Keratinocyte (primary cell): ENCODE measurements at regions not wholly inside any gene's neighbourhood (a gene's known extent, or its start where the extent isn't known, plus 50 kb on each side); places are given as distances from the start of the nearest gene placed in this dataset.

ENCODE experiments used
- DNase-seq: peaks from one replicate; pipeline ENCODE4 v3.0.0-alpha.2; 2011; ENCODE audit warnings: low read depth, missing footprints, low spot score
- FAIRE-seq: peaks from 2 replicates; lab custom pipeline; 2011; peaks lifted over from hg19 to GRCh38; lab: Jason Lieb, UNC
- H2AFZ ChIP-seq: 2 replicates; pipeline ENCODE4 v1.6.0; 2012; ENCODE audit warnings: low read length, control low read depth, inconsistent platforms; ENCODE audit not compliant: control insufficient read depth
- H3K27ac ChIP-seq: 2 replicates; pipeline ENCODE4 v1.5.1; 2011; ENCODE audit warnings: low read length; ENCODE audit not compliant: control insufficient read depth, insufficient read depth
- H3K27me3 ChIP-seq: 3 replicates; pipeline ENCODE4 v1.6.0; 2011; ENCODE audit warnings: low read length; ENCODE audit not compliant: control insufficient read depth, insufficient read depth; ENCODE audit errors: extremely low read depth
- H3K36me3 ChIP-seq, 2 experiments: 2 replicates in 1 of 2; 3 replicates in 1 of 2; pipeline ENCODE4 v1.5.1; 2011; ENCODE audit warnings: low read length in 2 of 2, mild to moderate bottlenecking in 1 of 2; ENCODE audit not compliant: control insufficient read depth in 2 of 2, insufficient read depth in 2 of 2; ENCODE audit errors: extremely low read depth in 1 of 2
- H3K4me1 ChIP-seq: 3 replicates; pipeline ENCODE4 v1.5.1; 2011; ENCODE audit warnings: low read length; ENCODE audit not compliant: control insufficient read depth, insufficient read depth; ENCODE audit errors: extremely low read depth
- H3K4me2 ChIP-seq: 3 replicates; pipeline ENCODE4 v1.6.0; 2011; ENCODE audit warnings: low read depth, low read length; ENCODE audit not compliant: control insufficient read depth, insufficient read depth; ENCODE audit errors: extremely low read depth
- H3K4me3 ChIP-seq, 3 experiments: fragments of 200-600 bp in 1 of 3; sonication (generic) in 1 of 3; 2 replicates in 2 of 3; 3 replicates in 1 of 3; pipeline ENCODE4 v1.5.1; 2011 to 2016; ENCODE audit warnings: low read length in 3 of 3, mild to moderate bottlenecking in 3 of 3, control low read depth in 2 of 3, inconsistent platforms in 1 of 3, low read depth in 1 of 3, mixed read lengths in 1 of 3, mixed run types in 1 of 3, moderate library complexity in 1 of 3; ENCODE audit not compliant: control insufficient read depth in 2 of 3, insufficient read depth in 2 of 3; ENCODE audit errors: extremely low read depth in 1 of 3
- H3K79me2 ChIP-seq: 2 replicates; pipeline ENCODE4 v1.6.0; 2012; ENCODE audit warnings: low read length; ENCODE audit not compliant: control insufficient read depth, insufficient read depth
- H3K9ac ChIP-seq: 3 replicates; pipeline ENCODE4 v1.6.0; 2011; ENCODE audit warnings: low read length; ENCODE audit not compliant: control insufficient read depth, insufficient read depth; ENCODE audit errors: extremely low read depth
- H3K9me1 ChIP-seq: 3 replicates; pipeline ENCODE4 v1.6.0; 2011; ENCODE audit warnings: low read length; ENCODE audit not compliant: control insufficient read depth, insufficient read depth; ENCODE audit errors: extremely low read depth
- H3K9me3 ChIP-seq: 2 replicates; pipeline ENCODE4 v1.5.1; 2012; ENCODE audit warnings: low read depth, low read length; ENCODE audit not compliant: control insufficient read depth
- H4K20me1 ChIP-seq: 3 replicates; pipeline ENCODE4 v1.6.0; 2011; ENCODE audit warnings: low read length; ENCODE audit not compliant: control insufficient read depth, insufficient read depth; ENCODE audit errors: extremely low read depth
- CTCF ChIP-seq, 3 experiments: IDR thresholded peaks in 1 of 3; conservative IDR thresholded peaks in 1 of 3; optimal IDR thresholded peaks in 1 of 3; 2 replicates in 2 of 3; 3 replicates in 1 of 3; pipeline versions ENCODE3 to v1.5.1; 2011; ENCODE audit warnings: low read length in 3 of 3, mild to moderate bottlenecking in 3 of 3, moderate library complexity in 2 of 3, control low read depth in 1 of 3, inconsistent platforms in 1 of 3; ENCODE audit not compliant: insufficient read depth in 2 of 3; ENCODE audit errors: extremely low read depth in 1 of 3
- EZH2 ChIP-seq: IDR thresholded peaks from one replicate; pipeline ENCODE4 v1.6.1; 2012; ENCODE audit warnings: inconsistent platforms, mild to moderate bottlenecking, low read length, moderate library complexity
- dilution Hi-C: fragments of 300-500 bp; cut with MboI; formaldehyde crosslinking; loops from one replicate; pipeline ENCODE4 v1.7.0; 2020; ENCODE audit warnings: low sequenced_read_pairs; ENCODE audit not compliant: extremely low pct_ligation_motif_present

GRCh38 chr2:238765590-238765989, 82.3 kb upstream of the TWIST2 start:
- Histone ChIP-seq H4K20me1 (no peaks in the 10 kb centered on the region), H2AFZ (no peak overlapping the region), H3K4me2 (no peak overlapping the region), H3K4me3 (no peak overlapping the region), H3K9ac (no peak overlapping the region), H3K4me1 (no peaks in the 10 kb centered on the region), H3K27me3 (no peaks in the 10 kb centered on the region), H3K27ac (no peak overlapping the region), H3K36me3 (no peaks in the 10 kb centered on the region), H3K79me2 (no peaks in the 10 kb centered on the region), H3K9me1 (no peaks in the 10 kb centered on the region), H3K9me3 (peaks cover 2% of the 10 kb centered on the region)
- dilution Hi-C loops: no loop called here
- no peak for DNase-seq
- TF ChIP-seq CTCF (optimal IDR thresholded peaks at IDR 0.05 in 1 of 3, IDR thresholded peaks at IDR 0.05 in 1 of 3, conservative IDR thresholded peaks at IDR 0.05 in 1 of 3; ENCODE audit: extremely low read depth in 1 of 3, insufficient read depth in 2 of 3, low read length in 3 of 3) (no peak), EZH2 (no peak)
- no peak for FAIRE-seq

- Histone ChIP-seq H3K4me2 (no peak overlapping the region), H2AFZ (no peak overlapping the region), H3K36me3 (no peaks in the 10 kb centered on the region), H3K27ac (no peak overlapping the region), H3K9me3 (peaks cover 10% of the 10 kb centered on the region), H3K4me3 (no peak overlapping the region), H3K79me2 (no peaks in the 10 kb centered on the region), H3K27me3 (peaks cover 3% of the 10 kb centered on the region), H4K20me1 (no peaks in the 10 kb centered on the region), H3K9ac (no peak overlapping the region), H3K9me1 (no peaks in the 10 kb centered on the region), H3K4me1 (no peaks in the 10 kb centered on the region)
- FAIRE-seq: no peak
- dilution Hi-C loops: no loop called here
- DNase-seq: no peak
- no peak for TF ChIP-seq EZH2
- TF ChIP-seq CTCF (optimal IDR thresholded peaks at IDR 0.05 in 1 of 3, IDR thresholded peaks at IDR 0.05 in 1 of 3, conservative IDR thresholded peaks at IDR 0.05 in 1 of 3; ENCODE audit: extremely low read depth in 1 of 3, insufficient read depth in 2 of 3, low read length in 3 of 3): peak; percentile 11 to 38 (median 20)
Observed at GRCh38 chr2:238771218-238771617, 76.7 kb upstream of the TWIST2 start.
